Stimulated activated CD4-positive, alpha-beta T cell treated with anti-CD3 and anti-CD28 coated beads, TNF-alpha, amount 100 ng/mL, for 48 hours (primary cell): ENCODE measurements at regions not wholly inside any gene's neighbourhood (a gene's known extent, or its start where the extent isn't known, plus 50 kb on each side); places are given as distances from the start of the nearest gene placed in this dataset.
"Not testable (repeated sequence)": the region's sequence is repeated elsewhere in the genome, so short reads cannot be mapped to it uniquely, and the experiment has no call there.

Source experiments
- DNase-seq, 3 donors: peaks; one replicate each; pipeline ENCODE4 v3.0.0-alpha.2; 2020; ENCODE audit warnings: low read depth in 3 of 3

DNA sequence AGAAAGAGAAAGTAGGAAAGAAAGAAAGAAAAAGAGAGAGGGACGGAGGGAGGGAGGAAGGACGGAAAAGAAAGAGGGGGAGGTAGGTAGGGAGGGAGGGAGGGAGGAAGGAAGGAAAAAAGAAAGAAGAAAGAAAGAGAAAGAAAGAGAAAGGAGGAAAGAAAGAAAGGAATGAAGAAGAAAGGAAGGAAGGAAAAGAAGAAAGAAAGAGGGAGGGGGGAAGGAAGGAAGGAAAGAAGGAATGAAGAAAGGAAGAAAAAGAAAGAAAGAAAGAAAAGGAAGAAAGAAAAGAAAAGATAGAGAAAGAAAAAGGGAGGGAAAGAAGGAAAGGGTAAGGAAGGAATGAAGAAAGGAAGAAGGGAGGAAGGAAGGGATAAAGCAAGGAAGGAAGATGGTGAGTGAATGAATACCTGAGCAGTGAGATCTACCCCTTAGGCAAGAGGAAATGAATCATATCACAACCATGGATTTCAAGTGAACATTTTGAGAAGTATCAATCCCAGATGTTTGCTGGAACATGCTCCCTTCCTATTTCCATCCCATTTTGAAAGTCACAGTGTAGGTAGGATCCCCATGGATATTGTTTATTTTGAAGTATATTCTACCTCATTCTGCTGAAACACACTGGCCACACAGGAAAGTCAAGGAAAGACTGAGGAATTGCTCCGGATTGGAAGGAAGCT is 639.4 kb upstream of the TBX3 start:
- no peak for DNase-seq

DNA sequence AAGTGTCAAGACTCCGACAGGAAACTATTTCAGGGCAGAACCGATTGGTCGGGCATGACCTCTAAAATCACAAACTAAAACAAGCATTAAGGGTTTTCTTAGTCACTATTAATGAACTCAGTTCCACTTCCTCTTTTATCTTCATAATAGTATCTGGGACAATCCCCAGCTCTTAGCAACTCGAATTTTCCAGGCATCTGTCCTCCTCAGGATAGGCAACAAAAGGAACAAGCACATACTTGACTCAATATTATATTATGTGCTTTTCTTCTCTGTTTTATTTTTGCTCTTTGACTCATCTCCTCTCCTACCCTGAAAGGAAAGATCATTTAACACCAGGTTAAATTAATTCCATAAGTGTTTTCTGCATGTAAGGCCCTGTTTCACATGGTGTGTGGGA is 638.3 kb upstream of the TBX3 start:
- no peak for DNase-seq

DNA sequence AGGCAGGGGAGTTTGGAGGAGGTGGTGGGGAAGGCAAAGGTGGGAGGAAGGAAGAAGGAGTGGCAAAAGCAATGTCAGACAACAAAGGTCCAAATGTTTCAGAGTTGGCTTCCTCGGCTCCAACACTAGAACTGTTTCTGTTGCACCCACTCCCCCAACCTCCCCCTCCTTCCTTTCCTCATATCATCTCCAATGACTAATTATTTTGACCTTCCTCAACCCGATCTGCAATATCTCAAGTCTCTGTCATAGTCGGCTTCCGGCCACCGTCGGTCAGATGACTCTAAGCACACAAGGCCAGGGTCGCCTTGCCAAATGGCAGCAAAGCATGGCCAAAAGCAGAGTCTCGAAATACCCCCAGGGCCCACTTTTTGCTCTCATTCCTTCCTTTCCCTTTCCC is 637.0 kb upstream of the TBX3 start:
- DNase-seq: no peak

DNA sequence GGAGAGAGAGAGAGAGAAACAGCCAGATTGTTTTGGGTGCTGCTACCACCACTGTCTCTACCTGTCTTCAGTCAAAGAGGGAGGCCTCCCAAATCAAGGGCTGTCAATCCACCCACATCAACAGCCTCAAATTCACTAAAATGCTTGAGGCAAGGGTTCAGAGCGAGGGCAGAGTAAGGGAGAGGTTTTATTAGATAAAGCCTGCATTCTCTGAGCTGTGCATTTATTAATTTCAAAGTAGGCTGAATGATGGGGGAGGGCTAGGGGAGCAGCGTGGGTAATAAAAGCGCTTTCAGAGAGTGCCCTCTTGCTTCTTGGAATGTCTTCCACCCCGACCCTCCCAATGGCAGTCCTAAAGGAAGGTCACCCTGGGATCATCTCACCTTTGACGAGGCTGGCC is 636.5 kb upstream of the TBX3 start:
- DNase-seq: no peak

DNA sequence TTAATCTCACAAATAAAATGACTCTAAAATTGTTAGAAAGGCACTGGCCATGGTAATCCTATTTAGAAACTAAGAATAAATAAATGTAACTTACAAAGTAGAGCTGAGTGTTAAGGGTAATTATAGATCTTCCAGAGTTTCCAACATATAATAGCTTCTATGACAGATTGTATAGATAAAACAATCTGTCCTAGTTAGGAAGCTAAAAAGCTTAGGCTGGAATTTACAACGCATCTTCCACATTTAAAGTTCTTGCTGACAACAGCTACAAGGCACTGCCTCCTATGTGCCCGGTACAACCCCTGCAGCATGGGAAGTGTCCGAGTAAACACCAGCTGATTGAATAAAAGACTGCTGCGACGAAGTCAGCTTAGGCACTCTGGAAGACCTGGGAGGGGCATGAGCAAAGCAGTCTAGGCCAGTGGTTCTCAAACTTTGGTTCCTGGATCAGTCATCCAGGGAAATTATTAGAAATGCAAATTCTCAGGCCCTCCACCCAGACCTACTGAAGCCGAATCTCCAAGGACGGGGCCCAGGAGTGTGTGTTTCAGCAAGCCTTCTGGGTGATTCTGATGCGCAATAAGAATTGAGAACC is 635.6 kb upstream of the TBX3 start:
- no peak for DNase-seq

DNA sequence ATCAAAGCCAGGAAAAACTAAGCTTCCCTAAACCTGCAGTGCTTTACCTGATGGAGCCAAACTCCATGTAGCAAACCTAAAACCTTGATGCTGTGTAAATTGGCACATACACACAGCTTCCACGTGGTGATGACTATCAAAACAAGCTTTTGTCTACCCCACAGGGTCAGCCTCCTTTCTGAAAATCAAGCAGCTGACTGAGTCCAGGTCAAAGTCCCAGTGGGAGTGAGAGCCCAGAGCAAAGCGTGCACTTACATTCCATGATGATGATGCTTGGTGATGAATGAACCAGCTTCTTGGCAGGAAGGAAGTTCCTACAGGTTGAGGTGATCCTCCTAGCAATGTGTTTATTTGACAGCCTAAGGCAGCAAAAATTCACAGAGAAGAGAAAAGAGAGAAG is 630.0 kb upstream of the TBX3 start:
- no peak for DNase-seq

DNA sequence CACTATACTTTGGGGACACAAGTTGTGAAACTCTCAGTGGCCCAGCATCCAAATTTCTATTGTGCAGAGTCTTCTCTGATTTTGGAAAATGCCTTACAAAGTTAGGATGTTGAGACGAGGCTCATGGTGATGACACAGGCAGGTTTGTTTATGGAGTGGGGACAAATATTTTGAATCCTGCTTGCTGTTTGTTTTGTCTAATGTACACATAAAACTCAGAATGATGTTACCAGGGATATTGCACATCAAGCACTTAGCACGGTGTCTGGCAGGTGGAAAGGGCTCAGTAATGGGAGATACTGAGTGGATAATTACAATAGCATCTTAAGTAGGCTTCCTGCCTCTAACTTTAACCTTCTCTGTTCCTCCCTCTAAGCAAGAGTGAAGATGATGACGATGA is 628.9 kb upstream of the TBX3 start:
- DNase-seq: no peak

DNA sequence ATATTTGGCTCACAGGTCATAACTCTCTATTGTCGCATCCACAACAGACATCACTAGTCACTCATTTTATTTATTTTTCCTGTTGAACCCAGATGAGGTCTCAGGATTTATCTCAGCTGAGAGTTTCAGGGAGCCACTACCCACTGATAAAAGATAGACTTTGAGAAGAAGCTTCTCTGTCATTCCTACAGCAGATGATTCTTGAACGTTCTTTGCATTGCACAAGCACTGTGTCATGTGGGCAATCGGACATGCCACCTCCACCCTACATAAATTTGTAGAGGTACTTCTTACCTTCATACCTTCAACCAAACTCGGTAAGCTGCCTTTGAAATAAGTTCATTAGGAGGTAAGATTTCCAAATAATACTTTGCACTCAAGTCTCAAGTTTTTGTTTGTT is 627.9 kb upstream of the TBX3 start:
- no peak for DNase-seq

DNA sequence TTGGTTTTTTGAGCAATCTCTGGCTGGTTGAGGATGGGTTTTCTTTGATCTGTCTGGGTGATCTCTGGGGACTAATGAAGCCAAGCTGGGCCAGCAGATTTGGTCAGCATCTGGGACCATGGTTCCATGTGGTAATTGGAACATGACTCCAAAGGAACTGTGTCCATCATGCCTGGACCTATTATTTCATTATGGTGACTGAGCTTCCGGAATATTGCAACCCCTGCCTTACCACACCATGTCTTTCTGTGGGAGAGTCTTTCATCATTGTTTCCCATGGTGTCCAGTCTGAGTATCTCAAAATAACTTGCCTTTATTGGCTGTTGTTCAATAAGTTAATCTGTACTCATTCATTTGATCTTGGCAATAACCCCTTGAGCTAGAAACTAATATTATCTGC is 624.9 kb upstream of the TBX3 start:
- DNase-seq: no peak

DNA sequence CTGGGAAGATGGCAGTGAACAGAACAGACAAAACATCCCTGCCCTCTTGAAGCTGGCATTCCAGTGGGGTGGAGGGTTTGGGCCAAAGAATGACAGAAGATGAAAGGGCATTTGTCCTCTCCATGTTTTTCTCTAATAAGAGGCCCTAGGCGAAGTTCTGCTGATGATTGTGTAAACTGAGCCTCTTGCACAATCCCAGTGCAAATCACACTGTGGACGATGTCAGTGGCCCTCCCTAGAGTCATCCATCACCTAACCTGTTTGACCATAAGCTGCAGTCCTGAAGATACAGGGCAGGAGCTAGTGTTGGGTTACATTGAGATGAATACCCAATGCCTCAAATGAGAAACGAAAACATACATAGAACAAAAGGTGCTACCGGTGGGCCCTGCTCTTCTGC is 622.4 kb upstream of the TBX3 start:
- no peak for DNase-seq

DNA sequence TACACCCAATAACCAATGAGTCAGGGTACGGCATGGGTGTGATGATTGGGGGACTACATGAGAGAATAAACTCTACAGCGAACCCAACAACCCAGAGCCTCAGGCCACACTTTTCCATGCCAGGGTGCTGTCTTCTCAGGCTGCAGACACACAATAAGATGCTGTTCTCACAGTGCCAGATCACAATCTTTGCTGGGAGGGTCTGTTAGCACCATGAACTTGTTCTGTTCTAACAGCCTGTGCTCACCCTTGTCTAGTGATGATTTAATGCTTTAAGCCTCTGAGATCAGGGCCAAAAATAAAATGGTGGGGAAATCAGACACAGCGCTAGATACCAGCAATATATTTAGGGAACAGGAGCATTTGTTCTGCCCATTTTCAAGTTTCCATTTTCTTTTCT is 621.9 kb upstream of the TBX3 start:
- no peak for DNase-seq

DNA sequence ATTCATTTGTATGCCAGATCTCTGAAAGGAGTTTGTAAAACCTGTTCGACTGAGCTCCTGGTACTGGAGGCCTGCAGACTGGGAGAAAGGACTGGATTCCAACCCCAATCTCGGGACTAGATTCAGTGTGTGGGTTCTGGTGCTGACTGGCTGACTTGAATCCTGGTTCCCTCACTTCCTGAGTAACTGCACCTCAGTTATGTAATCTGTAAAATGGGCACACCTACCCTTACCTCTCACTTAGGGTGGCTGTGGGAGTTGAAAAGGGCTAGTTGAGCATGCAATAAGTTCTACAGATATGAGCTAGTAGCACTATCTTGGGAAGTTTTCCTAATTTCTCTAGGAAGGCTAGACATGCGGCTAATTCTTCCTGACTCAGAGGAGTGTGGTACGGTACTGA is 621.3 kb upstream of the TBX3 start:
- no peak for DNase-seq

DNA sequence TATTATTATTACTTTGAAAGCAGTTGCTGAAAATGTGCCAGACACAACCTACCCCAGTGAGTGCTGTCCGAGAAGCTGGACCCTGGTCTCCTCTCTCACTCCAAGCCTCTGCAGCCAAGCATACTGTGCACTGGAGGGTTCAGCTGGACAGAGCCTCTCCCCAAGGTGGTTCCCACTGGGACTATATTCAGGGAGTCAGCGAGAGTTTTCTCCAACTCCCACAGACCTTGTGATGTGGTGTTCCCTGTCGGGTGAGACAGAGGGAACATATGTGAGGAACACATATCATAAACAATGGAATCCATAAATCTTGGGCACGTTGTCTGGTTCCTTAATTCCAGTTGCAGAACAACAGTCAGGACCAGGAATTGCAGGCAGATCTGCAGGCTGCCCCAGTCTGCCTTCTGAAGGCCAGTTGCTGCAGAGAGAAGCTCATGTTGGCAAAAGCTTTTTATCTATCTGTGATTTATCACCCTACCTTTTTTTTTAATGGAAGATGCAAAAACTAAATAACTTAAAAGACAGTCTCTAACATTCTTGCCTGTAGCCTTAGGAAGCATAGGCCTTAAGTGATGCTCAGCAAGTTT is 619.8 kb upstream of the TBX3 start:
- no peak for DNase-seq

DNA sequence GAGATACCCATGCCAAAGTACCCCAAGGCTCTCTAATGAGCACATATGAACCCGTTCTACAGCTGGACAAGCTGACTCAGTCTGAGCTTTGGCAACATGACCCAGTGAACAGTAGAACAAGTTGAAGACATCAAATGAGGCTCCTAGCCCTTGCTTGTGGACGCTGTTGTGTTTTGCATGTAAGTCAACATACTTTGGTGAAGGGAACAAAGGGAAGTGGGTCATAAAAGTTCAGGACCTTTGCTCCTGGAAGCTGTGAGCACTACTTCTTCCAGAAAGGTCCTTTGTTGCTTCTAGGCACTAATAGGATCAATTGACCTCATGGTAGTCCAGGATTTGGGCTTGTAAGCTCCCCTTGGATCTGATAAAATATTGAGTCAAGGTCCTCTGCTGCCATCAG is 613.5 kb upstream of the TBX3 start:
- no peak for DNase-seq

DNA sequence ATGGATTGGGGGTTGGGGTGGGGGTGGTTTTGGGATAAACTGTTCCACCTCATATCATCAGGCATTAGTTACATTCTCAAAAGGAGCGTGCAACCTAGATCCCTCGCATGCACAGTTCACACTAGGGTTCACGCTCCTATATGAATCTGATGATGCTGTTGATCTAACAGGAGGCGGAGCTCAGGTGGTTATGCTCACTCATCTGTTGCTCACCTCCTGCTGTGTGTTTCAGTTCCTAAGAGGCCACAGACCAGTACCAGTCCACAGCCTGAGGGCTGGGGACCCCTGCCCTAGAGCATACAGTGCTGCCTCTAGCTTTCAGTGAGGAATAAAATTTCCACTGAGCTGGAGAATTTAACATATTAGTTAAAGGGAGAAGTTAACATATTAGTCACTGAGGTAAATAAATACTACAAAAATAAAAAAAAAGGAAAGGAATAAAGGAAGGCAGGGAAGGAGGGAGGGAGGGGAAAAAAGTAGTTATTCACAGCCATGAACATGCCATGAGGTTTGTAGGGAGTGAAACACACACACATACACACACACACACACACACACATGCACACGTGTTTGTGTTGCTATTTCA is 612.7 kb upstream of the TBX3 start:
- no peak for DNase-seq

DNA sequence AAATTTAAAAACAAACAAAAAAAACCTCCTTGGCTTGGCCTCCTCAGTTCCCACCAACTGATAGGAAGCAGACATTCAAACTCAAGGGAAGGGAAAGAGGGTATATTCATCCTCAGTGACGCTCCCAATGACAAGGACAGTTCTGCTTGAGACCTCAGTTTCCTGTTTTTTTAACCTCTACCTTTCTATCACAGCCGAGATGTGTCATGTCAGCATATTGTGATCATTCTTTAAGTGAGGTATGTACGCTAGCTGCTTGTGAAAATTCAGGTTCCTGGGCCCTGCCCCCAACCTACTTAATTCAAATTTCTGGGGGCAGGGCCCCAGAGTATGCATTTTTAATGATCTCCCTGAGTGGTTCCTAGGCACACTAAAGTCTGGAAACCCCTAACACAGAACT is 611.9 kb upstream of the TBX3 start:
- DNase-seq: no peak

DNA sequence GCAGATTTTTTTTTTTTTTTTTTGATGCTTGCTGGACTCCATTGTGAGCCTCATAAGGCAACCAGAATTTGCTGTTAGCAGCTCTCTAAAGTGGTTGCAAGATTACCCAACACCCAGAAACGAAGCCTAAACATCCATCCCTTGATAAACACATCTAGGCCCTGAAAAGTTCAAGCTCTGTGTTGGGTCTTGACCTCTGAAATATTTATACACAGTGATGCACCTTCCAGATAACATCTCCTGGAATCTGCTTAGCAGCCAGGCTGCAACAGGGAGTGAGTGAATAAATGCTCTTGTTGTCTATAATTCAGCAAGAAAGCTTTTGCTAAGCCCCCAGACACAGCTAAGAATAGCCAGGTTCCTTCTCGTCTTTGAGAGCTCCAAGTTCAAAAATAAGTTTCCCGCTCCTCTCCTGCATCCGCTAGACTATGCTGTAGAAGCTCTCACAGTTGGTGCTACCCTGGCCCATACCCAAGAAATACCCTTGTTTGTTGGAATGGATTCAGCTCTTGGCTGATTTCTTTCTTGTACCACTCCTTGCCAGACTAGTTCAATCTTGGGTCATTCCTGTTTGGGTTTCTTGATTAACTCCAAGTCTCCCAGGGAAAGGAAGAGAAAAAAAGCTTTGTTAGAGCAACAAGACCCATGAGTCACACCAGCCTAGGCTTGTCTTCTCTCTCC is 610.6 kb upstream of the TBX3 start:
- DNase-seq: no peak

DNA sequence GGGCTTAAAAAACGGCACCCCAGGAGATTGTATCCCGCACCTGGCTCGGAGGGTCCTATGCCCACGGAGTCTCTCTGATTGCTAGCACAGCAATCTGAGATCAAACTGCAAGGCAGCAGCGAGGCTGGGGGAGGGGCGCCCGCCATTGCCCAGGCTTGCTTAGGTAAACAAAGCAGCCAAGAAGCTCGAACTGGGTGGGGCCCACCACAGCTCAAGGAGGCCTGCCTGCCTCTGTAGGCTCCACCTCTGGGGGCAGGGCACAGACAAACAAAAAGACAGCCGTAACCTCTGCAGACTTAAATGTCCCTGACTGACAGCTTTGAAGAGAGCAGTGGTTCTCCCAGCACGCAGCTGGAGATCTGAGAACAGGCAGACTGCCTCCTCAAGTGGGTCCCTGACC is 601.5 kb upstream of the TBX3 start:
- not testable (repeated sequence) for DNase-seq

DNA sequence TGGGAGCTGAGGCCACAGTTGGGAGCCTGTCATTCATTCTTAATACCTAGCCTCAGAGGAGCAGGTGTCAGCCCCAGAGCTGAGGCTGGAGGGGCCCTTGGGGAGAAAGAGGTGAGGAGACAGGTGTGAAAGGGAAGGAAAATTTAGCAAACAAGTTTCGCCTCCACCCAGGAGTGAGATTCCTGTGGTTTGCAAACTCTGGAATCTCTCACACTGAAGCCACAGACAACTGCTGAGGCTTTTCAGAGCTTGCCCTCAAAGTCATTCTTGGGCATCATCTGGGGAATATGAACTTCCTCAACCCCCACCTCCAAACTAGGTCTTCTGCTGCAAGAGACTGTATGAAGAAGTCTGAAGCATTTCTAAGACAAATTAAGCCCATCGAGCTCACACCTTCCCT is 589.5 kb upstream of the TBX3 start:
- no peak for DNase-seq

DNA sequence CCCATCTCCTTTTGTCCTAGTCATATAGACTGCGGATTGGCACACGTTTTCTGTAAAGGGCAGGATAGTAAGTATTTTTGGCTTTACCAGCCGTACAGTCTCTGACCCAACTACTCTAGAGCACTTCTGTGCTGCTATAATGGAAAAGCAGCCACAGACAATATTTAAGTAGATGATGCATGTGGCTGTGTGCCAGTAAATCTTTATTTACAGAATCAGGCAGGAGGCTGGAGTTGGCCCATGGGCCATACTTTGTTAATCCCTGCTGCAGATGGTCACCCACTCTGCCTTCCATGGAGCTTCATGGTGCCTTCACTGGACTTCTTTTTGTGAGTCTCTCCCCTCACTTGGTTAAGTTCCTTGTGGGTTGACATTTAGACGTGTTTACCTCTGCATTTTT is 584.5 kb upstream of the TBX3 start:
- DNase-seq: no peak

DNA sequence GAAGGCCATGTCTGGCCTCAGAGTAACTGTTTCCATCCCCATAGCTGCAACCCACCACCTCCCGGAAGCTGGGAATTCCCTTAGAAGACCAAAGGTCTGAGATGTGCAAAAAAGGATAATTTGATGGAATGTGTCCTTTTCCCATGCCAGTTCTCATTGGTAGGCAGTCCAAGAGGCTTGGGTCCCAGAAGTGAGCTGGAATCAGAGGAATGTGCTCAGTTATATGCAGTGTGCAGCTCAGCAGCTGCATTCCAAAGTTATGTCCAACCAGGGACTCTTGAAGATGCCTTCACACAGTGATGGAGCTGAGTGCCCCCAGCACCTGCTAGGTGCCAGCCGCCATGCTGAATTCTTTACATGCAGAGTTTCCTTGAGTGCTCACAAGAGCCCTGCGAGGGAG is 583.9 kb upstream of the TBX3 start:
- no peak for DNase-seq

DNA sequence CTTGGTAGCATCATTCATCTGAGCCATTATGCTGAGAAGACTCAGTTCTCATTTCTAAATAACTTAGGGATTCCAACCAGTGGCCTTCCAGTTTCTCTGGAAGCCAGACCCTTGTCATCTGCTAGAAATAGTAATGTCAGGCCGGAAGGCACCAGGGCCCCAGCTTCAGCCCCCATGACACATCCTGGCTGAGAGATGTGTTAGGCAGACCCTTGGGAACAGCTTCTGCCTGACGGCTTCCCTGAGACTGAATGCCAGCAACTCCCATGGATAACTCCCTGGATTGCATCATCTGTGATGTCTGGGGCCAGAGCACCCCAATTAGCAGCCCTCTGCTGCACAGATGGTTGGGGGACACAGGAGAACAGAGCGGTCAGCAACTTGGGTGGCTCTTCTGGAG is 583.5 kb upstream of the TBX3 start:
- DNase-seq: no peak

DNA sequence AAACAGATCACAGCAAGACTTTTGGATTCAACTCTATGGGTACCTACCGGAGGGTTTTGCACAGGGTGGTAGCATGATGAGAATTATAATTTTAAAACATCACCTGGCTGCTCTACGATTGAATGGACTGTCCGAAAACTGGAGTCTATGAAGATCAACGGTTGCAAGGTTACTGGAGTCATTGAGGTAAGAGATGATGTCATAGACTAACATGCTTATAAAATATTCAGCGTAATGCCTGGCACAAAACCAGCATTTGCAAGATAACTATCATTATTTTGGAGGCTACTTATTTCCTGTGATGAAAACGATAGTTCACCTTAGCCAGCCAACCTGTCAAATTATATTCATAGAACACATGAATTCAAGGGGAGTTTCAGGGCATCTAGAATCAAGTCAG is 580.6 kb upstream of the TBX3 start:
- no peak for DNase-seq
